Hepatocyte (in vitro differentiated cells): ENCODE measurements at regions not wholly inside any gene's neighbourhood (a gene's known extent, or its start where the extent isn't known, plus 50 kb on each side); places are given as distances from the start of the nearest gene placed in this dataset.
"Not testable (repeated sequence)": the region's sequence is repeated elsewhere in the genome, so short reads cannot be mapped to it uniquely, and the experiment has no call there.

Experiments used
- EZH2 ChIP-seq: fragments of 200-600 bp; sonication (generic); IDR thresholded peaks from 2 replicates; pipeline ENCODE4 v1.6.1; 2016; ENCODE audit warnings: antibody characterized with exemption, mild to moderate bottlenecking, borderline replicate concordance
- TF ChIP-seq, protein P1 (sequence below): fragments of 200-600 bp; sonication (generic); IDR thresholded peaks from 2 replicates; pipeline ENCODE4 v1.5.1; 2016; ENCODE audit warnings: antibody characterized with exemption, mild to moderate bottlenecking; ENCODE audit not compliant: poor library complexity

GRCh38 chr1:4489992-4490391 is 164.4 kb upstream of the AJAP1 start:
- TF ChIP-seq, protein P1, sequence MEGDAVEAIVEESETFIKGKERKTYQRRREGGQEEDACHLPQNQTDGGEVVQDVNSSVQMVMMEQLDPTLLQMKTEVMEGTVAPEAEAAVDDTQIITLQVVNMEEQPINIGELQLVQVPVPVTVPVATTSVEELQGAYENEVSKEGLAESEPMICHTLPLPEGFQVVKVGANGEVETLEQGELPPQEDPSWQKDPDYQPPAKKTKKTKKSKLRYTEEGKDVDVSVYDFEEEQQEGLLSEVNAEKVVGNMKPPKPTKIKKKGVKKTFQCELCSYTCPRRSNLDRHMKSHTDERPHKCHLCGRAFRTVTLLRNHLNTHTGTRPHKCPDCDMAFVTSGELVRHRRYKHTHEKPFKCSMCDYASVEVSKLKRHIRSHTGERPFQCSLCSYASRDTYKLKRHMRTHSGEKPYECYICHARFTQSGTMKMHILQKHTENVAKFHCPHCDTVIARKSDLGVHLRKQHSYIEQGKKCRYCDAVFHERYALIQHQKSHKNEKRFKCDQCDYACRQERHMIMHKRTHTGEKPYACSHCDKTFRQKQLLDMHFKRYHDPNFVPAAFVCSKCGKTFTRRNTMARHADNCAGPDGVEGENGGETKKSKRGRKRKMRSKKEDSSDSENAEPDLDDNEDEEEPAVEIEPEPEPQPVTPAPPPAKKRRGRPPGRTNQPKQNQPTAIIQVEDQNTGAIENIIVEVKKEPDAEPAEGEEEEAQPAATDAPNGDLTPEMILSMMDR = not testable (repeated sequence)
- not testable (repeated sequence) for TF ChIP-seq EZH2
